GM10266 (cell line): ENCODE measurements at regions not wholly inside any gene's neighbourhood (a gene's known extent, or its start where the extent isn't known, plus 50 kb on each side); places are given as distances from the start of the nearest gene placed in this dataset.
"Not testable (repeated sequence)": the region's sequence is repeated elsewhere in the genome, so short reads cannot be mapped to it uniquely, and the experiment has no call there.

Experiments used
- DNase-seq: peaks from one replicate; pipeline ENCODE4 v3.0.0; 2012; ENCODE audit errors: extremely low spot score
- TF ChIP-seq, protein P1 (sequence below): IDR thresholded peaks from 2 replicates; pipeline ENCODE4 v1.5.1; 2012; ENCODE audit warnings: mild to moderate bottlenecking, low read depth; ENCODE audit not compliant: control insufficient read depth, insufficient read depth; ENCODE audit errors: missing control alignments

DNA sequence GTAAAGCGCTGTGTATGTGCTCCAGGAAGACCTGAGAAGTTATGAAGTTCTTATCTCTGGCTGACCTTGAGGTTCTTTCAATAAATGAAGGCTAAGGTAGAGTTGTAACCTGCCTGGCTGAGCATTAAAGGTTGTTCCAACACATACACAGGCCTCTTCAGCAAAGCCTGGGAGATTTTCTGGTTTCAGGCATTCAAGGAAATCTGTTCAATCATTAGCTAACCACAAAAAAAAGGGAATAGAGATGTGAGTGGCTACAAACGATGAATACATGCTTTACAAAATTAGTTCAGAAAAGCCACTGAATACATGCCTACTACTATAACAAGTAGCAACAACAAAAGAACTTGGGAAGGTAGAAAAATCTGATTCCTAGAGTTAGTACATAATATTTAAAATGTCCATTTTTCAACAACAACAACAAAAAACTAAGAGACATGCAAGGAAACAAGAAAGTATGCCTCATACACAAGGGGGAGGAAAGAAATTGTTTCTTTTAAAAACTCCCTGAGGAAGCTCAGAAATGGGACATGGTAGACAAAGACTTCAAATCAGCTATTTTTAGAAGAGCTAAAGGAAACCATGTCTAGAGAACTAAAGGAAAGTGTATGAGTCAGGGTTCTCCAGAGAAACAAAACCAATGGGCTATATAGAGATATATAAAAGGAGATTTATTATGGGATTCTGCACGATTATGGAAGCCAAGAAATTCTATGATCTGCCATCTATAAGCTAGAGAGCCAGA lies 191.5 kb upstream of the IPO5 start:
- TF ChIP-seq, protein P1, sequence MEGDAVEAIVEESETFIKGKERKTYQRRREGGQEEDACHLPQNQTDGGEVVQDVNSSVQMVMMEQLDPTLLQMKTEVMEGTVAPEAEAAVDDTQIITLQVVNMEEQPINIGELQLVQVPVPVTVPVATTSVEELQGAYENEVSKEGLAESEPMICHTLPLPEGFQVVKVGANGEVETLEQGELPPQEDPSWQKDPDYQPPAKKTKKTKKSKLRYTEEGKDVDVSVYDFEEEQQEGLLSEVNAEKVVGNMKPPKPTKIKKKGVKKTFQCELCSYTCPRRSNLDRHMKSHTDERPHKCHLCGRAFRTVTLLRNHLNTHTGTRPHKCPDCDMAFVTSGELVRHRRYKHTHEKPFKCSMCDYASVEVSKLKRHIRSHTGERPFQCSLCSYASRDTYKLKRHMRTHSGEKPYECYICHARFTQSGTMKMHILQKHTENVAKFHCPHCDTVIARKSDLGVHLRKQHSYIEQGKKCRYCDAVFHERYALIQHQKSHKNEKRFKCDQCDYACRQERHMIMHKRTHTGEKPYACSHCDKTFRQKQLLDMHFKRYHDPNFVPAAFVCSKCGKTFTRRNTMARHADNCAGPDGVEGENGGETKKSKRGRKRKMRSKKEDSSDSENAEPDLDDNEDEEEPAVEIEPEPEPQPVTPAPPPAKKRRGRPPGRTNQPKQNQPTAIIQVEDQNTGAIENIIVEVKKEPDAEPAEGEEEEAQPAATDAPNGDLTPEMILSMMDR, result no peak
- DNase-seq, result no peak

DNA sequence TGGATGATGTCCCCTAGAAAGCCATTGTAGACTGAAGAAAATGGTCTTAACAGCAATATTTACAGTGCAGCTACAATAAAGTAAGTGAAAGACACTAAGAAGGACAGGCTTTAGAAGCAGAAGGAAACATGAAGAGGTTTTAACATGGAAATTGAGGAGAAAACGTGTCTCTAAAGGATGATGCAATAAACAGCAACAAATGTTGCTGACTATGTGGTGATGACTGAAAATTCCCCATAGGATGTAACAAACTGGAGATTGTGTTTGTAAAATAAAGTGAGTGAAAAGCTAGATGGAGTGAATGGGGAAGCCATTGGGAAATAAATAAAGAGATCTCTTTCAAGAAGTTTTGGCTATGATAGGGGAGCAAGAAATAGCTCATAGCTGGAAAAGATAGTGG lies 186.7 kb upstream of the IPO5 start:
- TF ChIP-seq, protein P1, result no peak
- no peak for DNase-seq

DNA sequence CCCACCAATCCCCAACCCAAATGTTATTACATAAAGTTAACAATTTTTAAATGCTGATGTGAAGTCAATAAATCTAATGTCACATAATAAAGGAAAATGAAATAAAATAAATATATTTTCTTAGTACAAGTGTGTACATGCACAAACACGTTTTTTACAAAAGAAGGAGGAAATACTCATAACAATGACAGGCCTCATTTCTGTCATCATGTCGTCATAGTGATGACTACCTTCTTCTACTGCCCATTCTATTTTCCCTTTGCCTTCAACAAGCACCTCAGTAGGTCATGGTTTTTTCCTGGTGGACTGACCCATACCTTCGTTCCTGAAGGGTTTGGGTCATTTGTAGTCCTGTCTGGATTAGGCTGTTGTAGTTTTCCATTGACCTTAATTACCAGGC lies 185.3 kb upstream of the IPO5 start:
- DNase-seq, result no peak
- TF ChIP-seq, protein P1, result no peak

DNA sequence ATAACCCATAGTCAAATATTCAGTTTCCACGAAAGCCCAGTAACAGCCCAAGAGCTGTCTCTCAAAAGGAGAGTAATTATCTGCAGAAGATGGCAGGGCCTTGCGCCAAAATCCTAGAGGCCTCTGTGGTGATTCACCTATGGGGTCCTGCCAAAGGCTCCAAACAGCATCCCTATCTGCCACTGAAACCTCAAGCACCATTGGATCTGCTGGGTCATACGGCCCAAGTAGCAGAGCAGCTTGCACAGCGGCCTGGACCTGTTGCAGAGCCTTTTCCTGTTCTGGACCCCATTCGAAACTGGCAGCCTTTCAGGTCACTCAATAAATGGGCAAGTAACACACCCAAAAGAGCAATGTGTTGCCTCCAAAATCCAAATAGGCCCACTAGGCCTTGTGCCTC lies 183.2 kb upstream of the IPO5 start:
- DNase-seq, result not testable (repeated sequence)

DNA sequence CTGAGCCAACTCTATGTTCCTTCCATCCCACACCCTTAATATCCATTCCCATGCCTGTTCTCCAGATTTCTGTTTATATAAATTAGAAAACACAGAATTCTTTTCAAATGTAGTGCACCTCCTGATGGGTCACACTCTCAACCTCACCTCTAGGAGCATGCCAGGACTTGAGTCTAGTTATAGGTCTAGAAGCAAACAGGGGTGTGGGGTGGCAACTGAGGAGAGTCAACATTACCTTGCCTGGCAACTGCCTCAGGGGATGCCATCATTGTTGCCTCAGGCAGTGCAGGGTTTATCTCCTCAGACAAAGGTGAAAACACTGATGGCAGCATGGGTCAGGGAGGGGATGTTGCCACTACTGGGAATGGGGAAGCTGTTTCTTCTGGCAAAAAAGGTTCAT lies 181.0 kb upstream of the IPO5 start:
- not testable (repeated sequence) for DNase-seq

DNA sequence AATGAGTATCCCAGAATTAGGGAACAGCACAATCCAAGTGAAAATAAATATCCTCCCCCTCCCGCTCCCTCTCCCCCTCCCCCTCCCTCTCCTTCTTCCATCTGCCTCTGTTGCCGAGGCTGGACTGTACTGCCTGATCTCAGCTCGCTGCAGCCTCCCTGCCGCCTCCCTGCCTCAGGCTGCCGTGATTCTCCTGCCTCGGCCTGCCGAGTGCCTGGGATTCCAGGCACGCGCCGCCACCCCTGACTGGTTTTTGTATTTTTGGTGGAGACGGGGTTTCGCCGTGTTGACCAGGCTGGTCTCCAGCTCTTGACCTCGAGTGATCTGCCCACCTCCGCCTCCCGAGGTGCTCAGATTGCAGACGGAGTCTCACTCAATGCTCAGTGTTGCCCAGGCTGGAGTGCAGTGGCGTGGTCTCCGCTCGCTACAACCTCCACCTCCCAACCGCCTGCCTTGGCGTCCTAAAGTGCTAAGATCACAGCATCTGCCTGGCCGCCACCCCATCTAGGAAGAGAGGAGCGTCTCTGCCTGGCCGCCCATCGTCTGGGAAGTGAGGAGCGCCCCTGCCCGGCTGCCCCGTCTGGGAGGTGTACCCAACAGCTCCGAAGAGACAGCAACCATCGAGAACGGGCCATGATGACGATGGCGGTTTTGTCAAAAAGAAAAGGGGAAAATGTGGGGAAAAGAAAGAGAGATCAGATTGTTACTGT lies 178.9 kb upstream of the IPO5 start:
- DNase-seq, result not testable (repeated sequence)

DNA sequence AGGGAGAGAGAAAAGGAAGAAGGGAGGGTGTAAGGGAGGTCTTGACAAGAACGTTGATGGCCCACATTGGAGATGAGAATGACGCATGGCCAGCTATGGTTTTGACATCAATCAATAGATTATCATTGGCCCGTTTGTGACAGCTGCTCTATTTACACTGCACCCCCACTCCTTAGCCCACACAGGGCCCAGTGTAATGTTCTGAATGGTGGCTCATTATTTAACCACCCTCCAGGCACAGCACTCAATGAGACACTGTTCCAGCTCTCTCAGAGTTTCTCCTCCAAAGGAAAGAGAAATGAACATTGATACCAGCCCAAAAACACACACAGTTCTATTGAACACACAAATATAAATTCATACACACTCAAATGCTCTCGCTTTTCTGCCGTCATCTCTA lies 173.0 kb upstream of the IPO5 start:
- DNase-seq, result no peak
- TF ChIP-seq, protein P1, result no peak

DNA sequence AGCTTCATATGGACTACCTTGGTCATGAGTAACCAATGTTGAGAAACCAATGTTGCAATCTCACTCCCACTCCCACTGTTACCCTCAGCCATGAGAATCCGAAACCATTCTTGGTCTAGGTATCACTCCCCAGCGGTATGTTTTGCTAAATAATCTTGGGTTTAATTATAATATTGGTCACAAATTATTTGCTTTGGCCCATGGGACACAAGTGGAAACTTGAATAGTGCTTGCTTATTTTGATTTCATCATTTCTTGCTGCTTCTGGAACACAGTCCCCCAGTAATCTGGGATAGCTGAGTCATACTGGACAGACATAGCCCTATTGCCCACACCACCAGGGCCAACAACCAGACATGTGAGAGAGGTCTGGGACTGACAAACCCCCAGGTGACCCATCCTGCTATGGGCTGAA lies 171.6 kb upstream of the IPO5 start:
- DNase-seq, result no peak

More for the DNA sequence above, 171.6 kb upstream of the IPO5 start:
- TF ChIP-seq, protein P1, result no peak
